ENCODE measurements at regions not wholly inside any gene's neighbourhood (a gene's known extent, or its start where the extent isn't known, plus 50 kb on each side); places are given as distances from the start of the nearest gene placed in this dataset.

DNA sequence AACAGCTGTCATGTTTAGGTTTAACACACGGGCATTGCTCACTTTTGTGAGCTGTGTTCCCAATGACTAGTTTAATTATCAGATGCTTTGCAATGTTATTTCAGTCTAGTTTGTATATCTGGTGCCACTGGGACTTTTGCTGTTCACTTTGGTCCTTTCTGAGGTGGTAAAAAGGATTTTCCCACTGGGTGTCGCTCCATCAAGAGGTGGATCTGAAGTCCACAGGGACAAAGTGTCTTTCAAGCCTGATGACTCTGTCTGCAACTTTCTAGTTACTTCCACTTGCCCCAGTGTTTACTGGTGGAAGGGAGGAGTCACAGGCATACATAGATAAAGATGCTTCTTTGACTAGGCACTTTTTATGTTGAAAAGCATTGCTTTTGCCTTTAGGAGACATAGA is 242.2 kb downstream of the HGF start:
- H3K36me3 ChIP-seq (ENCODE audit: control insufficient read depth in 2 of 4, insufficient read depth in 4 of 4, low read length in 3 of 4) = no peaks in the 10 kb centered on the region
- no peak overlapping the region for H3K23ac ChIP-seq (ENCODE audit: insufficient read length)
- H3K79me2 ChIP-seq (ENCODE audit: control insufficient read depth in 1 of 2, insufficient read depth in 2 of 2, low read length in 2 of 2) = no peaks in the 10 kb centered on the region
- H2BK15ac ChIP-seq (ENCODE audit: low read length) = no peak overlapping the region
- no peaks in the 10 kb centered on the region for H3K27me3 ChIP-seq (replicated peaks in 1 of 4; ENCODE audit: control insufficient read depth in 3 of 4, extremely low read depth in 1 of 4, insufficient read depth in 3 of 4, low read length in 3 of 4)
- no peak overlapping the region for H3K4me2 ChIP-seq (ENCODE audit: insufficient read depth in 1 of 2, low read depth in 2 of 2, low read length in 2 of 2)
- no peak overlapping the region for H3K14ac ChIP-seq (ENCODE audit: insufficient read length)
- no peaks in the 10 kb centered on the region for H4K20me1 ChIP-seq (replicated peaks in 1 of 2; ENCODE audit: control insufficient read depth in 1 of 2, insufficient read depth in 2 of 2, low read length in 2 of 2)
- H2BK20ac ChIP-seq (ENCODE audit: low read length) = no peak overlapping the region
- H3K79me1 ChIP-seq (ENCODE audit: low read depth, low read length) = no peaks in the 10 kb centered on the region
- H3K27ac ChIP-seq (ENCODE audit: low read depth, low read length) = no peak overlapping the region
- H3K9me3 ChIP-seq (ENCODE audit: insufficient read depth in 2 of 2, low read depth in 1 of 2, low read length in 1 of 2) = no peaks in the 10 kb centered on the region
- WGBS, 2 experiments (ENCODE audit: extremely low coverage in 1 of 2, insufficient coverage in 1 of 2, insufficient read length in 1 of 2, insufficient replicate concordance in 2 of 2, low coverage in 1 of 2, low lambda C conversion rate in 2 of 2, missing lambda C conversion rate in 1 of 2) = 86% methylated on average over 2 of the region's 2 CpGs; no CpG with 5 or more reads in 1 of the 2 experiments
- ChIA-PET CTCF (ENCODE audit: partially characterized antibody) (interaction anchor here (0.7 kb wide), 1 partner anchor 63 kb away, joined by 3 read pairs; no protein-coding TSS in a partner anchor), POLR2A (ENCODE audit: partially characterized antibody) (no interaction called here)
- H3K23me2 ChIP-seq (ENCODE audit: low read depth, low read length) = no peaks in the 10 kb centered on the region
- H4K5ac ChIP-seq (ENCODE audit: insufficient read length, low read depth, low read length) = no peak overlapping the region
- H3K9ac ChIP-seq (replicated peaks in 1 of 4; ENCODE audit: extremely low read depth in 1 of 4, low read depth in 3 of 4, low read length in 3 of 4) = no peak overlapping the region
- H3K4ac ChIP-seq (replicated peaks; ENCODE audit: insufficient read length, low read depth, low read length) = no peak overlapping the region
- H3K56ac ChIP-seq (replicated peaks; ENCODE audit: insufficient read length, low read depth, low read length) = no peak overlapping the region
- H2AK5ac ChIP-seq (ENCODE audit: low read depth, low read length) = no peak overlapping the region
- no peak overlapping the region for H3K4me3 ChIP-seq (ENCODE audit: extremely low read depth in 1 of 4, insufficient read depth in 2 of 4, low read depth in 3 of 4, low read length in 4 of 4)
- no peak overlapping the region for H4K91ac ChIP-seq (replicated peaks; ENCODE audit: insufficient read length, low read length)
- H2BK12ac ChIP-seq (ENCODE audit: low read depth, low read length) = no peak overlapping the region
- no peak overlapping the region for H2BK120ac ChIP-seq (replicated peaks; ENCODE audit: low read depth, low read length)
- 0 out of 2 replicates have a peak overlapping the region, but pooled peaks have one; percentile 28 for H2AFZ ChIP-seq (ENCODE audit: low read length)
- H2BK5ac ChIP-seq (ENCODE audit: low read depth, low read length) = no peak overlapping the region
- H4K8ac ChIP-seq (ENCODE audit: extremely low read depth, insufficient read depth, low read length) = no peak overlapping the region
- H3K4me1 ChIP-seq (replicated peaks in 1 of 4; ENCODE audit: control insufficient read depth in 3 of 4, insufficient read depth in 4 of 4, low read length in 3 of 4) = no peaks in the 10 kb centered on the region
- H3K18ac ChIP-seq (ENCODE audit: extremely low read depth, low read length) = no peak overlapping the region
- FAIRE-seq (no peak), DNase-seq (ENCODE audit: low read depth in 1 of 2, low spot score in 2 of 2) (no peak)
- TF ChIP-seq POLR2AphosphoS5 (IDR thresholded peaks at IDR 0.05; ENCODE audit: low read depth, low read length) = no peak
- TF ChIP-seq RAD21 (IDR thresholded peaks at IDR 0.05 in 1 of 2, conservative IDR thresholded peaks at IDR 0.05 in 1 of 2; ENCODE audit: low read depth in 2 of 2, low read length in 2 of 2) = peak in 1 of 2 experiments; percentile 19; a peak in 1 of 4 replicates
- TF ChIP-seq KDM1A (IDR thresholded peaks at IDR 0.05; ENCODE audit: borderline replicate concordance, low read length) = no peak
- TF ChIP-seq SIX5 (IDR thresholded peaks at IDR 0.05; ENCODE audit: low read depth, low read length) = no peak
